Naive thymus-derived CD4-positive, alpha-beta T cell (primary cell): ENCODE measurements at regions not wholly inside any gene's neighbourhood (a gene's known extent, or its start where the extent isn't known, plus 50 kb on each side); places are given as distances from the start of the nearest gene placed in this dataset.

Experiments
- ATAC-seq: fragments of 150-1000 bp; cut with Tn5 transposase; 2 replicates; pipeline ENCODE4 v1.10.0; 2021; ENCODE audit warnings: mild to moderate bottlenecking, moderate library complexity
- CTCF ChIA-PET: fragments of 350-600 bp; sonication (Branson Sonifier 250); formaldehyde crosslinking; loops from one replicate; lab custom pipeline; 2021; ENCODE audit warnings: antibody characterized with exemption; lab: Charles Lee
- POLR2A ChIA-PET: fragments of 350-600 bp; sonication (Branson Sonifier 250); formaldehyde crosslinking; loops from one replicate; lab custom pipeline; 2021; ENCODE audit warnings: antibody characterized with exemption, inconsistent platforms; lab: Charles Lee
- DNase-seq, 9 donors: peaks; one replicate each; pipeline versions ENCODE4 v3.0.0 to v3.0.0-alpha.2; 2020 to 2022; ENCODE audit warnings: mixed read lengths in 1 of 9
- H3K27ac ChIP-seq: one replicate; pipeline ENCODE4 v1.7.0; 2013; ENCODE audit warnings: mild to moderate bottlenecking, low read depth, low read length, moderate library complexity
- H3K27me3 ChIP-seq, 2 donors: one replicate each; pipeline ENCODE4 v1.7.0; 2013; ENCODE audit warnings: low read length in 2 of 2, mild to moderate bottlenecking in 2 of 2, moderate library complexity in 2 of 2; ENCODE audit not compliant: control insufficient read depth in 2 of 2, insufficient read depth in 2 of 2
- H3K36me3 ChIP-seq, 3 experiments: 1 replicate in 2 of 3; 2 replicates in 1 of 3; pipeline ENCODE4 v1.7.0; 2013; ENCODE audit warnings: low read length in 3 of 3, mild to moderate bottlenecking in 3 of 3, moderate library complexity in 1 of 3; ENCODE audit not compliant: insufficient read depth in 3 of 3, control insufficient read depth in 2 of 3
- H3K4me1 ChIP-seq, 2 donors: one replicate each; pipeline ENCODE4 v1.7.0; 2013; ENCODE audit warnings: low read length in 2 of 2, mild to moderate bottlenecking in 2 of 2, moderate library complexity in 1 of 2; ENCODE audit not compliant: control insufficient read depth in 2 of 2, insufficient read depth in 2 of 2
- H3K4me3 ChIP-seq: 2 replicates; pipeline ENCODE4 v1.7.0; 2013; ENCODE audit warnings: mild to moderate bottlenecking, low read length
- H3K9me3 ChIP-seq, 3 experiments: 1 replicate in 2 of 3; 2 replicates in 1 of 3; pipeline ENCODE4 v1.7.0; 2013; ENCODE audit warnings: low read length in 3 of 3; ENCODE audit not compliant: control insufficient read depth in 2 of 3
- H3K27ac Mint-ChIP-seq, 9 donors: one replicate each; pipeline ENCODE4 v1.8.0; 2020 to 2022; ENCODE audit warnings: mixed read lengths in 9 of 9, mild to moderate bottlenecking in 8 of 9, moderate library complexity in 5 of 9, inconsistent platforms in 2 of 9
- H3K27me3 Mint-ChIP-seq, 5 donors: one replicate each; pipeline ENCODE4 v1.8.0; 2021 to 2022; ENCODE audit warnings: mixed read lengths in 5 of 5, mild to moderate bottlenecking in 1 of 5
- H3K36me3 Mint-ChIP-seq, 5 donors: one replicate each; pipeline ENCODE4 v1.8.0; 2020 to 2022; ENCODE audit warnings: mixed read lengths in 5 of 5, mild to moderate bottlenecking in 3 of 5, inconsistent platforms in 1 of 5
- H3K4me1 Mint-ChIP-seq, 7 donors: one replicate each; pipeline ENCODE4 v1.8.0; 2020 to 2022; ENCODE audit warnings: mixed read lengths in 7 of 7, mild to moderate bottlenecking in 3 of 7, inconsistent platforms in 1 of 7
- H3K4me3 Mint-ChIP-seq, 10 donors: one replicate each; pipeline ENCODE4 v1.8.0; 2020 to 2022; ENCODE audit warnings: mild to moderate bottlenecking in 10 of 10, mixed read lengths in 10 of 10, moderate library complexity in 6 of 10, inconsistent platforms in 2 of 10
- H3K9me3 Mint-ChIP-seq, 11 donors: one replicate each; pipeline ENCODE4 v1.8.0; 2020 to 2022; ENCODE audit warnings: mixed read lengths in 11 of 11, mild to moderate bottlenecking in 4 of 11, inconsistent platforms in 1 of 11, moderate library complexity in 1 of 11
- intact Hi-C, 2 donors: fragments of 100-400 bp; cut with micrococcal nuclease; formaldehyde crosslinking; loops; one replicate each; pipeline ENCODE4 v1.15.1; 2023

- Mint-ChIP-seq H3K4me3 (no peak overlapping the region), H3K27ac (peak overlapping the region in 1 of 9 donors; percentile 18), H3K9me3 (peaks cover 0 to 17% (median 5%) of the 10 kb centered on the region in 11 donors), H3K36me3 (no peaks in the 10 kb centered on the region), H3K27me3 (no peaks in the 10 kb centered on the region), H3K4me1 (no peaks in the 10 kb centered on the region)
- no peak for DNase-seq
- Histone ChIP-seq H3K4me1 (no peaks in the 10 kb centered on the region), H3K9me3 (no peaks in the 10 kb centered on the region), H3K36me3 (no peaks in the 10 kb centered on the region), H3K4me3 (no peak overlapping the region), H3K27ac (no peak overlapping the region), H3K27me3 (no peaks in the 10 kb centered on the region)
- intact Hi-C loops = no loop called here
- no peak for ATAC-seq
- ChIA-PET POLR2A (no interaction called here), CTCF (no interaction called here)
Observed at GRCh38 chr17:12403881-12404398, 261.8 kb upstream of the MYOCD start.

GRCh38 chr17:12406623-12407215 lies 259.0 kb upstream of the MYOCD start:
- Mint-ChIP-seq H3K27me3 (no peaks in the 10 kb centered on the region), H3K27ac (no peak overlapping the region), H3K4me3 (no peak overlapping the region), H3K9me3 (peaks cover 0 to 21% (median 7%) of the 10 kb centered on the region in 11 donors), H3K36me3 (no peaks in the 10 kb centered on the region), H3K4me1 (no peaks in the 10 kb centered on the region)
- ChIA-PET CTCF (no interaction called here), POLR2A (no interaction called here)
- no peaks in the 10 kb centered on the region for H3K27me3 ChIP-seq
- intact Hi-C loops = no loop called here
- no peak overlapping the region for H3K4me3 ChIP-seq
- H3K36me3 ChIP-seq = no peaks in the 10 kb centered on the region
- no peaks in the 10 kb centered on the region for H3K4me1 ChIP-seq
- no peaks in the 10 kb centered on the region for H3K9me3 ChIP-seq
- ATAC-seq (no peak), DNase-seq (no peak)
- H3K27ac ChIP-seq = no peak overlapping the region

- Mint-ChIP-seq H3K4me1 (no peaks in the 10 kb centered on the region), H3K4me3 (no peak overlapping the region), H3K36me3 (no peaks in the 10 kb centered on the region), H3K27ac (no peak overlapping the region), H3K9me3 (peaks cover 0 to 23% (median 7%) of the 10 kb centered on the region in 11 donors), H3K27me3 (no peaks in the 10 kb centered on the region)
- no peaks in the 10 kb centered on the region for H3K27me3 ChIP-seq
- POLR2A ChIA-PET = no interaction called here
- DNase-seq = no peak
- H3K36me3 ChIP-seq = no peaks in the 10 kb centered on the region
- no peaks in the 10 kb centered on the region for H3K9me3 ChIP-seq
- H3K27ac ChIP-seq = no peak overlapping the region
- intact Hi-C loops = no loop called here
- H3K4me1 ChIP-seq = no peaks in the 10 kb centered on the region
- no peak overlapping the region for H3K4me3 ChIP-seq
- CTCF ChIA-PET = no interaction called here
- no peak for ATAC-seq
Observed at GRCh38 chr17:12407495-12408252, 258.0 kb upstream of the MYOCD start.

- H3K4me3 Mint-ChIP-seq = no peak overlapping the region
- no peaks in the 10 kb centered on the region for H3K4me1 Mint-ChIP-seq
- H3K9me3 Mint-ChIP-seq = peaks cover 0 to 27% (median 8%) of the 10 kb centered on the region in 11 donors
- ChIA-PET CTCF (no interaction called here), POLR2A (no interaction called here)
- no peaks in the 10 kb centered on the region for H3K27me3 Mint-ChIP-seq
- intact Hi-C loops = no loop called here
- no peaks in the 10 kb centered on the region for H3K36me3 Mint-ChIP-seq
- Histone ChIP-seq H3K27me3 (no peaks in the 10 kb centered on the region), H3K4me3 (no peak overlapping the region), H3K27ac (no peak overlapping the region), H3K4me1 (no peaks in the 10 kb centered on the region), H3K9me3 (peaks cover 0 to 3% (median 0%) of the 10 kb centered on the region in 3 experiments), H3K36me3 (no peaks in the 10 kb centered on the region)
- H3K27ac Mint-ChIP-seq = no peak overlapping the region
- ATAC-seq (no peak), DNase-seq (no peak)
Observed at GRCh38 chr17:12409082-12409481, 256.6 kb upstream of the MYOCD start.

GRCh38 chr17:12410717-12411116 lies 255.0 kb upstream of the MYOCD start:
- Mint-ChIP-seq H3K9me3 (peaks cover 0 to 26% (median 9%) of the 10 kb centered on the region in 11 donors), H3K27me3 (peaks cover 0 to 3% (median 0%) of the 10 kb centered on the region in 5 donors), H3K4me1 (no peaks in the 10 kb centered on the region), H3K27ac (no peak overlapping the region), H3K4me3 (no peak overlapping the region), H3K36me3 (no peaks in the 10 kb centered on the region)
- H3K9me3 ChIP-seq = peaks cover 0 to 4% (median 0%) of the 10 kb centered on the region in 3 experiments
- intact Hi-C loops = no loop called here
- ATAC-seq = no peak
- H3K4me1 ChIP-seq = no peaks in the 10 kb centered on the region
- CTCF ChIA-PET = no interaction called here
- no peak overlapping the region for H3K27ac ChIP-seq
- H3K4me3 ChIP-seq = no peak overlapping the region
- H3K36me3 ChIP-seq = no peaks in the 10 kb centered on the region
- H3K27me3 ChIP-seq = no peaks in the 10 kb centered on the region
- DNase-seq = no peak
- POLR2A ChIA-PET = no interaction called here

- Histone ChIP-seq H3K4me1 (no peaks in the 10 kb centered on the region), H3K36me3 (no peaks in the 10 kb centered on the region), H3K27ac (no peak overlapping the region), H3K27me3 (no peaks in the 10 kb centered on the region), H3K4me3 (no peak overlapping the region), H3K9me3 (peaks cover 0 to 4% (median 0%) of the 10 kb centered on the region in 3 experiments)
- peaks cover 0 to 3% (median 0%) of the 10 kb centered on the region in 5 donors for H3K27me3 Mint-ChIP-seq
- intact Hi-C loops = no loop called here
- no peak overlapping the region for H3K4me3 Mint-ChIP-seq
- H3K9me3 Mint-ChIP-seq = peaks cover 4 to 30% (median 12%) of the 10 kb centered on the region in 11 donors
- DNase-seq (no peak), ATAC-seq (no peak)
- no peak overlapping the region for H3K27ac Mint-ChIP-seq
- POLR2A ChIA-PET = no interaction called here
- H3K36me3 Mint-ChIP-seq = no peaks in the 10 kb centered on the region
- H3K4me1 Mint-ChIP-seq = no peaks in the 10 kb centered on the region
- CTCF ChIA-PET = no interaction called here
Observed at GRCh38 chr17:12415031-12415430, 250.7 kb upstream of the MYOCD start.
